Tibial nerve (tissue), 4 donors: ENCODE measurements at regions not wholly inside any gene's neighbourhood (a gene's known extent, or its start where the extent isn't known, plus 50 kb on each side); places are given as distances from the start of the nearest gene placed in this dataset.

Source experiments
- DNase-seq, 2 donors: peaks; one replicate each; pipeline ENCODE4 v3.0.0-alpha.2; 2019; ENCODE audit warnings: low spot score in 2 of 2
- H3K27ac ChIP-seq, 4 donors: fragments of 200-600 bp; sonication (generic) in 3 of 4; one replicate each; pipeline ENCODE4 v1.5.1; 2017 to 2019; ENCODE audit warnings: mild to moderate bottlenecking in 1 of 4
- H3K27me3 ChIP-seq, 2 donors: fragments of 200-600 bp; sonication (generic) in 1 of 2; one replicate each; pipeline versions ENCODE4 v1.5.1 to v1.6.0; 2017 to 2019
- H3K36me3 ChIP-seq, 3 donors: fragments of 200-600 bp; sonication (generic); one replicate each; pipeline ENCODE4 v1.5.1; 2018 to 2019
- H3K4me1 ChIP-seq, 4 donors: fragments of 200-600 bp; sonication (generic) in 3 of 4; one replicate each; pipeline ENCODE4 v1.5.1; 2017 to 2019
- H3K4me3 ChIP-seq, 4 donors: fragments of 200-600 bp; sonication (generic) in 3 of 4; one replicate each; pipeline ENCODE4 v1.5.1; 2017 to 2019; ENCODE audit warnings: mild to moderate bottlenecking in 1 of 4, moderate library complexity in 1 of 4
- H3K9me3 ChIP-seq, 4 donors: fragments of 200-600 bp; sonication (generic) in 3 of 4; one replicate each; pipeline ENCODE4 v1.5.1; 2017 to 2019
- EP300 ChIP-seq, 2 donors: sonication (generic); formaldehyde crosslinking; IDR thresholded peaks; one replicate each; pipeline ENCODE4 v1.6.1; 2017; ENCODE audit warnings: antibody characterized with exemption in 2 of 2, mild to moderate bottlenecking in 1 of 2
- POLR2A ChIP-seq, 2 donors: fragments of 450-650 bp; IDR thresholded peaks; one replicate each; pipeline ENCODE4 v1.6.1; 2017; ENCODE audit warnings: antibody characterized with exemption in 2 of 2, mild to moderate bottlenecking in 2 of 2, moderate library complexity in 2 of 2
- WGBS, 2 donors: methylation state at CpG; one replicate each; pipeline ENCODE4 v1.1.5; 2018; 5-methylcytosine and 5-hydroxymethylcytosine counted together
- TF ChIP-seq, protein P1 (sequence below), 5 experiments: fragments of 200-600 bp in 3 of 5; fragments of 450-650 bp in 2 of 5; sonication (generic) in 3 of 5; IDR thresholded peaks; one replicate each; pipeline ENCODE4 v1.5.1; 2016 to 2019; ENCODE audit warnings: antibody characterized with exemption in 5 of 5, mild to moderate bottlenecking in 3 of 5, moderate library complexity in 2 of 5

DNA sequence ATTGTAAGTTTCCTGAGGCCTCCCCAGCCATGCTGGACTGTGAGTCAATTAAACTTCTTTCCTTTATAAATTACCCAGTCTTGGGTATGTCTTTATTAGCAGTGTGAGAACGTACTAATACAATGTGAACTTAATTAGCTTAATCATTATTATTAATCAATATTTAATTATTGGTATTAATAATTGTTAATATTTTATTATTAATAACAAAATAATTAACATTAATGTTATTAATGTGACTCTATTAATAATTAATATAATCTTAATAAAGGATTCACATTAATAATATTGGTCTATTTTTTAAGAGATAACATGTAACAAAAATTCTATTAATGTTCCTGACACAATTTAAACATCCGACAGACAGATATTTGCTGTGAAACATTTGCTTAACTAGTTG is 164.9 kb upstream of the ATF7IP start:
- Histone ChIP-seq H3K4me1 (no peaks in the 10 kb centered on the region), H3K27me3 (no peaks in the 10 kb centered on the region), H3K27ac (no peak overlapping the region), H3K4me3 (no peak overlapping the region), H3K9me3 (no peaks in the 10 kb centered on the region), H3K36me3 (no peaks in the 10 kb centered on the region)
- no peak for DNase-seq
- TF ChIP-seq, protein P1, sequence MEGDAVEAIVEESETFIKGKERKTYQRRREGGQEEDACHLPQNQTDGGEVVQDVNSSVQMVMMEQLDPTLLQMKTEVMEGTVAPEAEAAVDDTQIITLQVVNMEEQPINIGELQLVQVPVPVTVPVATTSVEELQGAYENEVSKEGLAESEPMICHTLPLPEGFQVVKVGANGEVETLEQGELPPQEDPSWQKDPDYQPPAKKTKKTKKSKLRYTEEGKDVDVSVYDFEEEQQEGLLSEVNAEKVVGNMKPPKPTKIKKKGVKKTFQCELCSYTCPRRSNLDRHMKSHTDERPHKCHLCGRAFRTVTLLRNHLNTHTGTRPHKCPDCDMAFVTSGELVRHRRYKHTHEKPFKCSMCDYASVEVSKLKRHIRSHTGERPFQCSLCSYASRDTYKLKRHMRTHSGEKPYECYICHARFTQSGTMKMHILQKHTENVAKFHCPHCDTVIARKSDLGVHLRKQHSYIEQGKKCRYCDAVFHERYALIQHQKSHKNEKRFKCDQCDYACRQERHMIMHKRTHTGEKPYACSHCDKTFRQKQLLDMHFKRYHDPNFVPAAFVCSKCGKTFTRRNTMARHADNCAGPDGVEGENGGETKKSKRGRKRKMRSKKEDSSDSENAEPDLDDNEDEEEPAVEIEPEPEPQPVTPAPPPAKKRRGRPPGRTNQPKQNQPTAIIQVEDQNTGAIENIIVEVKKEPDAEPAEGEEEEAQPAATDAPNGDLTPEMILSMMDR (IDR thresholded peaks at IDR 0.05) = no peak
- no peak for TF ChIP-seq POLR2A (IDR thresholded peaks at IDR 0.05)
- no peak for TF ChIP-seq EP300 (IDR thresholded peaks at IDR 0.05)
- WGBS, 2 donors = 90 to 91% methylated on average over 2 of the region's 2 CpGs

DNA sequence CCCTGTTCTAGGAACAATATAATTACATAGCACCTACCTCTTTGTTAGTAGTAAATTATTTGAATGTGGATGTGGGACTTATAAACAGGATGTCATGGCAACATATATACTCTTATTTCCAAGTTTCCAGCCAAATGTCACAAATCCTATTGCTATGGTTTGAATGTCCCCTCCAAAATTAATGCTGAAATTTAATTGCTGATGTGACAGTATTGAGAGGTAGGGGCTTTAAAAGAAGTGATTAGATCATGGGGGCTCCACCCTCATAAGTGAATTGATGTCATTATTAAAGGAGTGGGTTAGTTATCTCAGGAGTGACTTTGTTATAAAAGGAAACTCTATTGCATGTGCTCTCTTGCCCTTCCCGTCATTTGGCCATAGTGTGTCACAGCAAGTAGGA is 164.2 kb upstream of the ATF7IP start:
- Histone ChIP-seq H3K27me3 (no peaks in the 10 kb centered on the region), H3K36me3 (no peaks in the 10 kb centered on the region), H3K9me3 (no peaks in the 10 kb centered on the region), H3K27ac (no peak overlapping the region), H3K4me3 (no peak overlapping the region), H3K4me1 (no peaks in the 10 kb centered on the region)
- no peak for DNase-seq
- TF ChIP-seq EP300 (IDR thresholded peaks at IDR 0.05) (no peak), POLR2A (IDR thresholded peaks at IDR 0.05) (no peak)
- TF ChIP-seq, protein P1 (IDR thresholded peaks at IDR 0.05) = no peak
- 75 to 88% methylated on average over 1 of the region's 1 CpG for WGBS, 2 donors

GRCh38 chr12:14207905-14208551 is 157.5 kb upstream of the ATF7IP start:
- no peak for DNase-seq
- no peaks in the 10 kb centered on the region for H3K9me3 ChIP-seq
- H3K36me3 ChIP-seq = no peaks in the 10 kb centered on the region
- H3K4me3 ChIP-seq = no peak overlapping the region
- TF ChIP-seq EP300 (IDR thresholded peaks at IDR 0.05) (no peak), POLR2A (IDR thresholded peaks at IDR 0.05) (no peak)
- TF ChIP-seq, protein P1 (IDR thresholded peaks at IDR 0.05) = no peak
- H3K4me1 ChIP-seq = no peaks in the 10 kb centered on the region
- H3K27me3 ChIP-seq = no peaks in the 10 kb centered on the region
- 54 to 57% methylated on average over 4 of the region's 4 CpGs for WGBS, 2 donors
- H3K27ac ChIP-seq = no peak overlapping the region

- TF ChIP-seq, protein P1 (IDR thresholded peaks at IDR 0.05) = no peak
- TF ChIP-seq EP300 (IDR thresholded peaks at IDR 0.05) (no peak), POLR2A (IDR thresholded peaks at IDR 0.05) (no peak)
- H3K27ac ChIP-seq = no peak overlapping the region
- H3K9me3 ChIP-seq = no peaks in the 10 kb centered on the region
- no peaks in the 10 kb centered on the region for H3K36me3 ChIP-seq
- no peak for DNase-seq
- no peak overlapping the region for H3K4me3 ChIP-seq
- WGBS, 2 donors = 38 to 44% methylated on average over 3 of the region's 3 CpGs
- H3K27me3 ChIP-seq = no peaks in the 10 kb centered on the region
- peaks cover 0 to 10% (median 0%) of the 10 kb centered on the region in 4 donors for H3K4me1 ChIP-seq
These were observed 153.5 kb upstream of the ATF7IP start for GRCh38 chr12:14211947-14212387.

DNA sequence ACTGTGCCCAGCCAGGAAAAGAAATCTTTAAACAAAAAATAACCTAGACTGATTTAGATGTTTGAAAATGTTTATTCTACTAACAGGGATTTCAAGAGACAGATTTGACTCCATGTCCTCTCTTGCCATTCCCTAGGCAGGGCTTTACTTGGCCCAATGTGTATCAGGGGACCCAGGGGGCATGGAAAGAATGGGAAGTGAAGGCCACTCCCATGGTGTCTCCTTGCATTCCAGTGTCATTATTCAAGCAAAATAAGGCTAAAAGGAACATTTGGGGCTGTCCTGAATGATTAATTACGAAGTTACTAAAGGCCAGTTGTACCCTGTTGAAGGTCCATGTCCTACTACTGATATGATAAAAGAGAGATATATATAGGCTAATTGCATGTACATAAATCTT is 151.9 kb upstream of the ATF7IP start:
- no peak for DNase-seq
- Histone ChIP-seq H3K36me3 (no peaks in the 10 kb centered on the region), H3K4me1 (peaks cover 0 to 11% (median 0%) of the 10 kb centered on the region in 4 donors), H3K27ac (no peak overlapping the region), H3K4me3 (no peak overlapping the region), H3K9me3 (no peaks in the 10 kb centered on the region), H3K27me3 (no peaks in the 10 kb centered on the region)
- TF ChIP-seq POLR2A (IDR thresholded peaks at IDR 0.05) (no peak), EP300 (IDR thresholded peaks at IDR 0.05) (no peak)
- TF ChIP-seq, protein P1 (IDR thresholded peaks at IDR 0.05) = no peak
- WGBS, 2 donors = 69 to 88% methylated on average over 1 of the region's 1 CpG
